GM12874 (cell line): ENCODE measurements at regions not wholly inside any gene's neighbourhood (a gene's known extent, or its start where the extent isn't known, plus 50 kb on each side); places are given as distances from the start of the nearest gene placed in this dataset.

Experiments used
- TF ChIP-seq, protein P1 (sequence below): IDR thresholded peaks from 2 replicates; pipeline ENCODE4 v1.5.1; 2011; ENCODE audit warnings: low read depth, mild to moderate bottlenecking, control low read depth, low read length, moderate library complexity; ENCODE audit not compliant: insufficient read depth

DNA sequence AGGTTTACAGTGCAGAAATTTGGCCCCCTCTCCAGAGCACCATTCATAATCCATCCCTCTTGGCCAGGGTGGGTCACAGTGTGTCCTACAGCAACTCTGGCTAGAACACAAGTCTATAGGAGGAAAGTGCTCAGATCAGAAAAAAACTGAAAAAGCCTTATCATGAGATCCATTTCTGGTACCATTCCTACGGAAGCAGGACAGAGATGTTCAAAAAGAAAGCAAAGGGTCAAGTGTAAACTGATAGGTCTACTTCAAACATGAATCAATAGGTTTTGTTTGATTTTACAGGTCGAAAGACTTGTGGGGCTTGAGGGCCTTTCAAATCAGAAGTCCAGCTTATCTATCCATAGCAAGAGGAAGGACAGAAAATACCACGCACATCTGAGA lies 326.4 kb downstream of the SOX9 start:
- TF ChIP-seq, protein P1, sequence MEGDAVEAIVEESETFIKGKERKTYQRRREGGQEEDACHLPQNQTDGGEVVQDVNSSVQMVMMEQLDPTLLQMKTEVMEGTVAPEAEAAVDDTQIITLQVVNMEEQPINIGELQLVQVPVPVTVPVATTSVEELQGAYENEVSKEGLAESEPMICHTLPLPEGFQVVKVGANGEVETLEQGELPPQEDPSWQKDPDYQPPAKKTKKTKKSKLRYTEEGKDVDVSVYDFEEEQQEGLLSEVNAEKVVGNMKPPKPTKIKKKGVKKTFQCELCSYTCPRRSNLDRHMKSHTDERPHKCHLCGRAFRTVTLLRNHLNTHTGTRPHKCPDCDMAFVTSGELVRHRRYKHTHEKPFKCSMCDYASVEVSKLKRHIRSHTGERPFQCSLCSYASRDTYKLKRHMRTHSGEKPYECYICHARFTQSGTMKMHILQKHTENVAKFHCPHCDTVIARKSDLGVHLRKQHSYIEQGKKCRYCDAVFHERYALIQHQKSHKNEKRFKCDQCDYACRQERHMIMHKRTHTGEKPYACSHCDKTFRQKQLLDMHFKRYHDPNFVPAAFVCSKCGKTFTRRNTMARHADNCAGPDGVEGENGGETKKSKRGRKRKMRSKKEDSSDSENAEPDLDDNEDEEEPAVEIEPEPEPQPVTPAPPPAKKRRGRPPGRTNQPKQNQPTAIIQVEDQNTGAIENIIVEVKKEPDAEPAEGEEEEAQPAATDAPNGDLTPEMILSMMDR = no peak

DNA sequence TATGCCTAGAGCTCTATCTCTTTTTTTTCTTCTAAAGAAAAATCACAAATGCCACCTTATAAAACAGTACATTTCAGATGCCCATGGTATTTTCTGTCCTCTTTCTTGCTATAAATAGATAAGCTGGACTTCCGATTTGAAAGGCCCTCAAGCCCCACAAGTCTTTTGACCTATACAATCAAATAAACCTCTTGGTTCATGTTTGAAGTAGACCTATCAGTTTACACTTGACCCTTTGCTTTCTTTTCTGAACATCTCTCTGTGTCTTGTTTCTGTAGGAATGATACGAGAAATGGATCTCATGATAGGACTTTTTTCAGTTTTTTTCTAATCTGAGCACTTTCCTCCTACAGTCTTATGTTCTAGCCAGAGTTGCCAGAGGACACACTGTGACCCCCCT lies 327.2 kb downstream of the SOX9 start:
- TF ChIP-seq, protein P1 = no peak

DNA sequence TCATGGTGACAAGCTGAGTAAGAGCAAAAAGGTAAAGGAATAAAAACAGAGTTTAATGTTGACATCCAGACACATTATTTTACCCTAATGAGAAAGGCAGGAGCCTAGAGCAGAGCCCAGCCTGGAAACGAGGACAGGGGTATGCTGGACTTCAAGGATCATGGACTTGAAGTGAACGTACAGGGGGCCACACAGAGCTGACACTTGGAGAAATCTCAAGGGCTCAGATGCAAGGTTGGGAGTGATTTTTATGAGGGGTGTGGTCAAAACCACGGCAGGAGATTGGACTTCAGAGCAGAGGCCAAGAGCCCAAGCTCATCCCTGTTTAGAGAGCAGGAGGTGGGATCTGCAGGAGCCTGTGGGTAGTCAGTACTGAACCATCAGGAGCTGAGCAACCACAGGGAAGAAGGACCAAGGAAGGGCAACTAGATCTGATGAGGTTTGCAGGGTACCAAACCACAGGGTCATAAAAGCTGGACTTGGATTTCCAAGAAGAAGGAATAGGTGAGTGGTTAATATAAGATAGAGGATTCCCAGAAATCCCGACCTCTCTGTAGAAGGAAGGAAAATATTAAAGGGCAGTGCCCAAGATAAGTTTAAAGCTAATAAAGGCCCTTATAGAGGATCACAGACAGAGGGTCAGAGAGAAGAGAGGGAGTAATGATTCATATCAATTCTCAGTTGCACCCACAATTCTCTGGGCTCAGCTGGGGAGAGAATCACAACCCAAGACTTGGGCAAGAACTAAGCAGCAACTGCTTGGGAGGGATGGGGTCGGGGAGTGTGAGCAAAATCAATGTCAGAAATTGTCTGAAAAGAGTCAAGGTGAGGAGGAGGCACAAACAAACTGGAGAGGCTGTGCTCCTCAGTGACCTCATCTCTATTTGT lies 331.7 kb downstream of the SOX9 start:
- TF ChIP-seq, protein P1 = no peak

DNA sequence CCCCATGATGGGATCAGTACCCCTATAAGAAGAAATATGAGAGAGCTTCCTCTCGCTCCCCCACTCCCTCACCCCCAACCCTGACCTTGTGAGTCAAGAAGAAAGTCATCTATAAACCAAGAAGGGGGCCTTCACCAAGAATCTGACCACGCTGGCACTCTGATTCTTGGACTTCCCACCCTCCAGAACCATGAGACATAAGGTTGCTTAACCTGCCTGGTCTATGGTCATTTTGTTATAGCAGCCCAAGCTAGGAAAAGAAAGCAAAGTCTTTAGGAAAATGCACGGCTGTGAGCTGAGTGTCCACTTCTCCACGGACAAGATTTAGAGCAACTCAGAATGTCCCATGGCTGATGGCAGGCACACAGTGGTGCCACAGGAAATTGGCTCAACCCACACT lies 333.5 kb downstream of the SOX9 start:
- TF ChIP-seq, protein P1 = no peak

DNA sequence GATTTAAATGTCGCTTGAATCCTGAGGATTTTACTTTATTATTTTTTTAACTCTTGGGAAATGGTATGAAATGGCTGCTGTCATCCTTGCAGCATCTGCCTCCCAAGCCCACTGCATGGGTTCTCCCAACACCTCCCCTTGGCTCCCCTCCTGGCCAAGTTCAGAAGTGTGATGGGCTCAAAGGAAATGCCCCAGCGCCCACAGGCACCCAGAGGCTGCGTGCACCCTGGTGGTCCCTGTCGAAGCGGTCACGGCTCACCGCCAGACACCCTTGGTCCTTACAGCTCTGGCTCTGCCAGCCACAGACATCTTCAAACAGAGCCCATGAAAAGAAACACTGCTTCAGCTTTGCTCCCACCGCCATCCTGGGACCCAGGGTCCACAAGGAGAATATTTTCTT lies 334.7 kb downstream of the SOX9 start:
- TF ChIP-seq, protein P1 = no peak

DNA sequence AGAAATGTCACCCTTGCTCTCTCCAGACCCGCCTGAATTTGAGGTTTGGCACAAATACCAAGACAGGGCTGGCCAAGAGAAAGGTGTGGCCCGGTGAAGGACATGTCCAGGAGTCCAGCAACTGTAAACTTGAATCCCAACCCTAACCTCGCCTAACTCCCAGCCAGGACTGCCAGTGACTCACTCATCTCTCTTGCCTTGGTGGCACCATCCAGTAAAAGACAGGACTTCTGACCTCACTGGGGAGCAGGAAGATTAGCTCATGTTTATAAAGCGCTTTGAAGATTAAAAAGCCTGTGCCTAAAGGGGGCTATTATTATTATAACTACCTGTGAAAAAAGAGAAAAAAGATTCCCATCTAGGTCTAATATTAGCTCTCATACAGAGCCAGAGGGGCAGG lies 335.3 kb downstream of the SOX9 start:
- TF ChIP-seq, protein P1 = no peak

DNA sequence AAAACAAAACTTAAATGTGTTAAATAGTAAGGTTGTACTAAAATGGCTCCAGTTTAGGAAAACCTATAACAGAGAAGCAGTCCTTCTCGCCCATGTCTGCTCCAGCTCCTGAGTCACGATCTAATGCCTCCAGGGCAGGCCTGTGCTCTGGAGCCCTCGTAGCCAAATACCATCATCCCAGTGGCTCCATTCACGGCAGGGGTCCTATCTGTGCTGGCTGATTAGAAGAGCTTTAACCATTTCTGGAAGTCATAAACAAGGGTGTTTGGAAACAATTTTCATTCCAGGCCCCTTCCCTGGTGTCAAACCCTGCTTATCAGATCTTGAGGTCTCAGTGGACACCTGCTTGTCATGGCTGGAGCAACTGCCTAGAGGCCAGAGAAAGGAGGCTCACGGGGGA lies 336.9 kb downstream of the SOX9 start:
- TF ChIP-seq, protein P1 = no peak
